MCF 10A (cell line): ENCODE measurements at regions not wholly inside any gene's neighbourhood (a gene's known extent, or its start where the extent isn't known, plus 50 kb on each side); places are given as distances from the start of the nearest gene placed in this dataset.

ENCODE experiments used
- BruUV-seq: library from RNA; stranded (reverse); fragments of 400-500 nt; replicated peaks from 2 replicates; lab custom pipeline; 2021; lab: Mats Ljungman, UMichigan
- CTCF ChIA-PET: fragments of 300-600 bp; sonication (Branson Sonifier 250); formaldehyde crosslinking; extraction: SDS; loops from one replicate; lab custom pipeline; 2021; ENCODE audit warnings: antibody characterized with exemption, inconsistent platforms; lab: Yijun Ruan, JAX
- POLR2A ChIA-PET: fragments of 300-600, 350-650 bp; sonication (Branson Sonifier 250); formaldehyde crosslinking; extraction: SDS; loops from one replicate; lab custom pipeline; 2020; ENCODE audit warnings: antibody characterized with exemption, inconsistent platforms; lab: Yijun Ruan, JAX
- DNase-seq: peaks from one replicate; pipeline ENCODE4 v3.0.0-alpha.2; 2018; ENCODE audit not compliant: unreplicated experiment
- H3K27ac Mint-ChIP-seq: one replicate; pipeline ENCODE4 v1.8.0; 2022; ENCODE audit warnings: mild to moderate bottlenecking, low read depth, mixed read lengths; ENCODE audit not compliant: unreplicated experiment
- H3K27me3 Mint-ChIP-seq: one replicate; pipeline ENCODE4 v1.8.0; 2022; ENCODE audit warnings: mixed read lengths; ENCODE audit not compliant: insufficient read depth, unreplicated experiment
- H3K36me3 Mint-ChIP-seq: one replicate; pipeline ENCODE4 v1.8.0; 2022; ENCODE audit warnings: mild to moderate bottlenecking, moderate library complexity, mixed read lengths; ENCODE audit not compliant: insufficient read depth, unreplicated experiment
- H3K4me1 Mint-ChIP-seq: one replicate; pipeline ENCODE4 v1.8.0; 2022; ENCODE audit warnings: mixed read lengths; ENCODE audit not compliant: insufficient read depth, unreplicated experiment
- H3K4me3 Mint-ChIP-seq: one replicate; pipeline ENCODE4 v1.8.0; 2022; ENCODE audit warnings: mild to moderate bottlenecking, moderate library complexity, mixed read lengths; ENCODE audit not compliant: unreplicated experiment
- H3K9me3 Mint-ChIP-seq: one replicate; pipeline ENCODE4 v1.8.0; 2022; ENCODE audit warnings: mixed read lengths; ENCODE audit not compliant: unreplicated experiment
- CTCF ChIP-seq: fragments of 200-600 bp; IDR thresholded peaks from one replicate; pipeline ENCODE4 v1.8.0; 2022; ENCODE audit warnings: antibody characterized with exemption, mild to moderate bottlenecking; ENCODE audit not compliant: unreplicated experiment
- intact Hi-C: fragments of 100-400 bp; cut with micrococcal nuclease; formaldehyde crosslinking; loops from 2 replicates; pipeline ENCODE4 v1.14.1; 2022

GRCh38 chr1:216927633-216928032 is 204.4 kb upstream of the ESRRG start:
- H3K36me3 Mint-ChIP-seq, result no peaks in the 10 kb centered on the region
- POLR2A ChIA-PET, result no interaction called here

GRCh38 chr1:216926720-216927510 is 203.7 kb upstream of the ESRRG start:
- no peaks in the 10 kb centered on the region for H3K27me3 Mint-ChIP-seq
- ChIA-PET CTCF (interaction anchor here (0.6 to 1.2 kb wide), 5 partner anchors 9 to 849 kb away, joined by 3 to 6 read pairs (median 3); no protein-coding TSS in a partner anchor), POLR2A (interaction anchor here (1.1 kb wide), 1 partner anchor 24 kb away, joined by 3 read pairs; no protein-coding TSS in a partner anchor)
- BruUV-seq, result no TSS peak
- no peak overlapping the region for H3K27ac Mint-ChIP-seq
- no peaks in the 10 kb centered on the region for H3K4me1 Mint-ChIP-seq
- no peaks in the 10 kb centered on the region for H3K9me3 Mint-ChIP-seq
- TF ChIP-seq CTCF, result no peak
- intact Hi-C loops, result no loop called here
- DNase-seq, result no peak
- no peaks in the 10 kb centered on the region for H3K36me3 Mint-ChIP-seq
- H3K4me3 Mint-ChIP-seq, result no peak overlapping the region

More at GRCh38 chr1:216927633-216928032, 204.4 kb upstream of the ESRRG start:
- DNase-seq, result no peak
- no peaks in the 10 kb centered on the region for H3K27me3 Mint-ChIP-seq
- no peak overlapping the region for H3K4me3 Mint-ChIP-seq
- CTCF ChIA-PET, result interaction anchor here (0.8 kb wide), 1 partner anchor 9 kb away, joined by 3 read pairs; no protein-coding TSS in a partner anchor
- no TSS peak for BruUV-seq
- no peaks in the 10 kb centered on the region for H3K4me1 Mint-ChIP-seq
- no peaks in the 10 kb centered on the region for H3K9me3 Mint-ChIP-seq
- no peak overlapping the region for H3K27ac Mint-ChIP-seq
- no peak for TF ChIP-seq CTCF
- intact Hi-C loops, result loop anchor here (2.0 kb wide), 1 partner anchor 25 kb away; no protein-coding TSS in a partner anchor

- no peak for TF ChIP-seq CTCF
- Mint-ChIP-seq H3K4me1 (no peaks in the 10 kb centered on the region), H3K4me3 (no peak overlapping the region), H3K36me3 (no peaks in the 10 kb centered on the region), H3K27ac (no peak overlapping the region), H3K9me3 (no peaks in the 10 kb centered on the region), H3K27me3 (no peaks in the 10 kb centered on the region)
- POLR2A ChIA-PET, result interaction anchor here (1.1 kb wide), 1 partner anchor 23 kb away, joined by 3 read pairs; no protein-coding TSS in a partner anchor
- no TSS peak for BruUV-seq
- DNase-seq, result no peak
- intact Hi-C loops, result no loop called here
- CTCF ChIA-PET, result interaction anchor here (0.6 to 1.2 kb wide), 3 partner anchors 10 to 183 kb away, joined by 3 to 6 read pairs (median 4); no protein-coding TSS in a partner anchor
Observed at GRCh38 chr1:216925962-216926625, 202.9 kb upstream of the ESRRG start.

GRCh38 chr1:216924732-216925131 is 201.5 kb upstream of the ESRRG start:
- ChIA-PET CTCF (interaction anchor here (0.5 to 1.1 kb wide), 4 partner anchors 11 to 673 kb away, joined by 3 to 4 read pairs (median 3); no protein-coding TSS in a partner anchor), POLR2A (no interaction called here)
- BruUV-seq, result no TSS peak
- Mint-ChIP-seq H3K4me3 (no peak overlapping the region), H3K27ac (no peak overlapping the region), H3K4me1 (no peaks in the 10 kb centered on the region), H3K36me3 (no peaks in the 10 kb centered on the region), H3K9me3 (no peaks in the 10 kb centered on the region), H3K27me3 (no peaks in the 10 kb centered on the region)
- intact Hi-C loops, result no loop called here
- TF ChIP-seq CTCF, result no peak
- no peak for DNase-seq
